ENCODE measurements at regions not wholly inside any gene's neighbourhood (a gene's known extent, or its start where the extent isn't known, plus 50 kb on each side); places are given as distances from the start of the nearest gene placed in this dataset.

DNA sequence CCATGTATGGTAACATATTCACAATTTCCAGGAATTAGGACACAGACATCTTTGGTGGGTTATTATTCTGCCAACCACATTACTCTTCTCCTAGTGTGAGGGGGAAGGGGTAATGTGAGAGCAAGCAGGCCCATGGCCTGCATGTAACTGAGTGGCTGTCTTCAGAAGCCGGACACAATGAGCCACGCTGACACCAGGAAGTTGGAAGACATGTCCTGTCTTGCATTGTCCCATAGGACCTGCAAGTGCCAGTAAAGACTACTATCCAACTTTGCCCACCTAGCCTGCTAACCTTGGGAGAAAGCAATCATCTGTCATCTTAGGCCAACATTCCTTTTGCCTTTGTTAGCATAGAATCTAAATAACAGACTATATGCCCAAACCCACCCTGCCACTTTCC lies 86.2 kb upstream of the SH3BP4 start:
- Histone ChIP-seq H2AFZ (ENCODE audit: low read depth, low read length) (no peak overlapping the region), H3K9me3 (ENCODE audit: control insufficient read depth, low read length) (no peaks in the 10 kb centered on the region), H2BK15ac (ENCODE audit: low read depth, poor library complexity, severe bottlenecking) (no peak overlapping the region), H3K79me1 (replicated peaks; ENCODE audit: low read length, poor library complexity, severe bottlenecking) (no peaks in the 10 kb centered on the region), H4K91ac (ENCODE audit: low read length) (no peak overlapping the region), H3K4me3 (ENCODE audit: insufficient read depth in 1 of 2, low read depth in 1 of 2, low read length in 2 of 2) (no peak overlapping the region), H3K27me3 (ENCODE audit: control insufficient read depth in 1 of 2, insufficient read depth in 1 of 2, low read length in 2 of 2) (no peaks in the 10 kb centered on the region), H2AK5ac (ENCODE audit: low read length, severe bottlenecking) (no peak overlapping the region), H2BK5ac (ENCODE audit: low read depth, low read length, poor library complexity, severe bottlenecking) (no peak overlapping the region), H3K23ac (ENCODE audit: low read length in 2 of 2) (no peak overlapping the region), H3K27ac (ENCODE audit: low read length, poor library complexity, severe bottlenecking) (no peak overlapping the region), H3K4ac (ENCODE audit: low read depth in 1 of 2, low read length in 2 of 2) (no peak overlapping the region), H4K8ac (ENCODE audit: low read length) (no peak overlapping the region), H3K14ac (ENCODE audit: low read length in 2 of 2) (no peak overlapping the region), H3K36me3 (ENCODE audit: control insufficient read depth in 1 of 2, insufficient read depth in 2 of 2, low read depth in 1 of 2, low read length in 2 of 2) (no peaks in the 10 kb centered on the region), H3K18ac (ENCODE audit: low read depth in 1 of 2, low read length in 2 of 2) (no peak overlapping the region), H3K9ac (ENCODE audit: low read length) (no peak overlapping the region), H2BK12ac (ENCODE audit: low read length in 2 of 2) (no peak overlapping the region), H2BK120ac (ENCODE audit: low read depth, low read length) (no peak overlapping the region), H3K4me1 (ENCODE audit: control insufficient read depth, insufficient read depth, low read depth, low read length) (peaks cover 8% of the 10 kb centered on the region), H3K4me2 (ENCODE audit: low read length, poor library complexity, severe bottlenecking) (no peak overlapping the region)
- WGBS: 96% methylated on average over 2 of the region's 2 CpGs
- no peak for DNase-seq

DNA sequence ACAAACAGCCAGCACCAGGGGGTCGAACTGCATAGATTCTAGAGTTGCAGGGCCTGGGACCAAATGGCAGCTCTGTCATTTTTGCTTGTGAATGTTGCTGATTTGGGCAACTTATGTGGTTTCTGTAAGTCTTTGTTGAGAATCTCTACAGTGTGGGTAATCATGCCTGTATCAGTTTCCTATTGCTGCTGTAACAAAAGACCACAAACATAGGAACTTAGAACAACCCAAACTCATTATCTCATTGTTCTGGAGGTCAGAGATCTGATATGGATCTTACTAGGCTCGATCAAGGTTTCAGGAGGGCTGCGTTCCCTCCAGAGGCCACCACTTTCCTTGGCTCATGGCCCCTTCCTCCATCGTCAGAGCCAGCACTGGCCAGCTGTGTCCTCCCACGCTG lies 86.8 kb upstream of the SH3BP4 start:
- Histone ChIP-seq H3K4me1 (ENCODE audit: control insufficient read depth, insufficient read depth, low read depth, low read length) (peaks cover 8% of the 10 kb centered on the region), H3K4ac (ENCODE audit: low read depth in 1 of 2, low read length in 2 of 2) (no peak overlapping the region), H2AFZ (ENCODE audit: low read depth, low read length) (no peak overlapping the region), H3K9me3 (ENCODE audit: control insufficient read depth, low read length) (no peaks in the 10 kb centered on the region), H2BK15ac (ENCODE audit: low read depth, poor library complexity, severe bottlenecking) (no peak overlapping the region), H3K18ac (ENCODE audit: low read depth in 1 of 2, low read length in 2 of 2) (no peak overlapping the region), H3K4me3 (ENCODE audit: insufficient read depth in 1 of 2, low read depth in 1 of 2, low read length in 2 of 2) (no peak overlapping the region), H2BK120ac (ENCODE audit: low read depth, low read length) (no peak overlapping the region), H2BK5ac (ENCODE audit: low read depth, low read length, poor library complexity, severe bottlenecking) (no peak overlapping the region), H3K14ac (ENCODE audit: low read length in 2 of 2) (no peak overlapping the region), H4K8ac (ENCODE audit: low read length) (no peak overlapping the region), H2AK5ac (ENCODE audit: low read length, severe bottlenecking) (no peak overlapping the region), H3K27ac (ENCODE audit: low read length, poor library complexity, severe bottlenecking) (no peak overlapping the region), H3K36me3 (ENCODE audit: control insufficient read depth in 1 of 2, insufficient read depth in 2 of 2, low read depth in 1 of 2, low read length in 2 of 2) (no peaks in the 10 kb centered on the region), H3K23ac (ENCODE audit: low read length in 2 of 2) (no peak overlapping the region), H2BK12ac (ENCODE audit: low read length in 2 of 2) (no peak overlapping the region), H3K4me2 (ENCODE audit: low read length, poor library complexity, severe bottlenecking) (no peak overlapping the region), H3K9ac (ENCODE audit: low read length) (no peak overlapping the region), H4K91ac (ENCODE audit: low read length) (no peak overlapping the region), H3K79me1 (replicated peaks; ENCODE audit: low read length, poor library complexity, severe bottlenecking) (no peaks in the 10 kb centered on the region), H3K27me3 (ENCODE audit: control insufficient read depth in 1 of 2, insufficient read depth in 1 of 2, low read length in 2 of 2) (no peaks in the 10 kb centered on the region)
- DNase-seq: no peak
- WGBS: 84% methylated on average over 5 of the region's 5 CpGs

- no peak overlapping the region for H2BK120ac ChIP-seq (ENCODE audit: low read depth, low read length)
Observed at GRCh38 chr2:234864506-234864905, 87.3 kb upstream of the SH3BP4 start.

GRCh38 chr2:234863043-234863934 lies 88.5 kb upstream of the SH3BP4 start:
- no peaks in the 10 kb centered on the region for H3K36me3 ChIP-seq (ENCODE audit: control insufficient read depth in 1 of 2, insufficient read depth in 2 of 2, low read depth in 1 of 2, low read length in 2 of 2)
- no peaks in the 10 kb centered on the region for H3K9me3 ChIP-seq (ENCODE audit: control insufficient read depth, low read length)
- no peak overlapping the region for H3K4me3 ChIP-seq (ENCODE audit: insufficient read depth in 1 of 2, low read depth in 1 of 2, low read length in 2 of 2)
- H4K8ac ChIP-seq (ENCODE audit: low read length): peak overlapping the region; percentile 45
- H4K91ac ChIP-seq (ENCODE audit: low read length): peak overlapping the region; percentile 41
- H2BK5ac ChIP-seq (ENCODE audit: low read depth, low read length, poor library complexity, severe bottlenecking): no peak overlapping the region
- H2AK5ac ChIP-seq (ENCODE audit: low read length, severe bottlenecking): peak overlapping the region; percentile 64
- H3K9ac ChIP-seq (ENCODE audit: low read length): no peak overlapping the region
- WGBS: 56% methylated on average over 17 of the region's 17 CpGs
- no peak overlapping the region for H3K23ac ChIP-seq (ENCODE audit: low read length in 2 of 2)
- peak overlapping the region; percentile 51 to 68 for H2BK12ac ChIP-seq (ENCODE audit: low read length in 2 of 2)
- peak; percentile 84 for DNase-seq
- no peaks in the 10 kb centered on the region for H3K27me3 ChIP-seq (ENCODE audit: control insufficient read depth in 1 of 2, insufficient read depth in 1 of 2, low read length in 2 of 2)
- no peaks in the 10 kb centered on the region for H3K79me1 ChIP-seq (replicated peaks; ENCODE audit: low read length, poor library complexity, severe bottlenecking)
- no peak overlapping the region for H2BK120ac ChIP-seq (ENCODE audit: low read depth, low read length)
- H3K4ac ChIP-seq (ENCODE audit: low read depth in 1 of 2, low read length in 2 of 2): peak overlapping the region in 1 of 2 experiments; percentile 57
- H3K14ac ChIP-seq (ENCODE audit: low read length in 2 of 2): peak overlapping the region in 1 of 2 experiments; percentile 66
- H3K27ac ChIP-seq (ENCODE audit: low read length, poor library complexity, severe bottlenecking): no peak overlapping the region
- H2BK15ac ChIP-seq (ENCODE audit: low read depth, poor library complexity, severe bottlenecking): peak overlapping the region; percentile 77
- peak overlapping the region; percentile 72 to 80 for H3K18ac ChIP-seq (ENCODE audit: low read depth in 1 of 2, low read length in 2 of 2)
- no peak overlapping the region for H3K4me2 ChIP-seq (ENCODE audit: low read length, poor library complexity, severe bottlenecking)
- peaks cover 10% of the 10 kb centered on the region for H3K4me1 ChIP-seq (ENCODE audit: control insufficient read depth, insufficient read depth, low read depth, low read length)
- no peak overlapping the region for H2AFZ ChIP-seq (ENCODE audit: low read depth, low read length)

More at GRCh38 chr2:234864506-234864905, 87.3 kb upstream of the SH3BP4 start:
- Histone ChIP-seq H3K4me3 (ENCODE audit: insufficient read depth in 1 of 2, low read depth in 1 of 2, low read length in 2 of 2) (no peak overlapping the region), H2AK5ac (ENCODE audit: low read length, severe bottlenecking) (no peak overlapping the region), H2BK15ac (ENCODE audit: low read depth, poor library complexity, severe bottlenecking) (no peak overlapping the region), H3K36me3 (ENCODE audit: control insufficient read depth in 1 of 2, insufficient read depth in 2 of 2, low read depth in 1 of 2, low read length in 2 of 2) (no peaks in the 10 kb centered on the region), H3K4me1 (ENCODE audit: control insufficient read depth, insufficient read depth, low read depth, low read length) (peaks cover 8% of the 10 kb centered on the region), H4K8ac (ENCODE audit: low read length) (no peak overlapping the region), H3K14ac (ENCODE audit: low read length in 2 of 2) (no peak overlapping the region), H2BK12ac (ENCODE audit: low read length in 2 of 2) (peak overlapping the region in 1 of 2 experiments; percentile 33), H3K4me2 (ENCODE audit: low read length, poor library complexity, severe bottlenecking) (no peak overlapping the region), H3K27ac (ENCODE audit: low read length, poor library complexity, severe bottlenecking) (no peak overlapping the region), H3K9me3 (ENCODE audit: control insufficient read depth, low read length) (no peaks in the 10 kb centered on the region), H2BK5ac (ENCODE audit: low read depth, low read length, poor library complexity, severe bottlenecking) (no peak overlapping the region), H3K23ac (ENCODE audit: low read length in 2 of 2) (no peak overlapping the region), H4K91ac (ENCODE audit: low read length) (no peak overlapping the region), H3K4ac (ENCODE audit: low read depth in 1 of 2, low read length in 2 of 2) (no peak overlapping the region), H3K9ac (ENCODE audit: low read length) (no peak overlapping the region), H3K18ac (ENCODE audit: low read depth in 1 of 2, low read length in 2 of 2) (peak overlapping the region in 1 of 2 experiments; percentile 77), H3K79me1 (replicated peaks; ENCODE audit: low read length, poor library complexity, severe bottlenecking) (no peaks in the 10 kb centered on the region), H3K27me3 (ENCODE audit: control insufficient read depth in 1 of 2, insufficient read depth in 1 of 2, low read length in 2 of 2) (no peaks in the 10 kb centered on the region), H2AFZ (ENCODE audit: low read depth, low read length) (no peak overlapping the region)
- WGBS: 94% methylated on average over 4 of the region's 5 CpGs
- no peak for DNase-seq

Data from mesenchymal stem cell (in vitro differentiated cells and primary cell).